WTC11 (cell line): ENCODE measurements at regions not wholly inside any gene's neighbourhood (a gene's known extent, or its start where the extent isn't known, plus 50 kb on each side); places are given as distances from the start of the nearest gene placed in this dataset.

Source experiments
- ATAC-seq: fragments of 200-7000 bp; cut with Tn5 transposase; 2 replicates; pipeline ENCODE4 v1.10.0; 2021; ENCODE audit warnings: mild to moderate bottlenecking, moderate library complexity
- CTCF ChIA-PET: fragments of 300-600 bp; sonication (Branson Sonifier 250); formaldehyde crosslinking; loops from one replicate; lab custom pipeline; 2021; ENCODE audit warnings: antibody characterized with exemption; lab: Charles Lee
- POLR2A ChIA-PET: fragments of 350-600 bp; sonication (Branson Sonifier 250); formaldehyde crosslinking; loops from one replicate; lab custom pipeline; 2021; ENCODE audit warnings: antibody characterized with exemption; lab: Charles Lee
- DNase-seq: peaks from one replicate; pipeline ENCODE4 v3.0.0; 2021; ENCODE audit warnings: low spot score
- H3K27ac Mint-ChIP-seq: 2 replicates; pipeline ENCODE4 v1.8.0; 2021; ENCODE audit warnings: mixed read lengths
- H3K27me3 Mint-ChIP-seq: 2 replicates; pipeline ENCODE4 v1.8.0; 2021; ENCODE audit warnings: low read depth, mild to moderate bottlenecking, moderate library complexity, mixed read lengths
- H3K36me3 Mint-ChIP-seq: 2 replicates; pipeline ENCODE4 v1.8.0; 2021; ENCODE audit warnings: mixed read lengths
- H3K4me1 Mint-ChIP-seq: 2 replicates; pipeline ENCODE4 v1.8.0; 2022; ENCODE audit warnings: mixed read lengths
- H3K4me3 Mint-ChIP-seq: 2 replicates; pipeline ENCODE4 v1.8.0; 2021; ENCODE audit warnings: mild to moderate bottlenecking, moderate library complexity, mixed read lengths
- H3K9me3 Mint-ChIP-seq: 2 replicates; pipeline ENCODE4 v1.8.0; 2021; ENCODE audit warnings: mixed read lengths
- ATF1 ChIP-seq: sonication (generic); formaldehyde crosslinking; IDR thresholded peaks from 2 replicates; pipeline ENCODE4 v1.8.1; 2023; ENCODE audit warnings: mild to moderate bottlenecking, moderate library complexity, missing genetic modification reagents
- CBFB ChIP-seq: sonication (generic); formaldehyde crosslinking; IDR thresholded peaks from 2 replicates; pipeline ENCODE4 v1.8.1; 2022; ENCODE audit warnings: mild to moderate bottlenecking, low read depth, missing genetic modification reagents
- CREM ChIP-seq: sonication (generic); formaldehyde crosslinking; IDR thresholded peaks from 2 replicates; pipeline ENCODE4 v1.8.1; 2022; ENCODE audit warnings: mild to moderate bottlenecking, missing genetic modification reagents, moderate library complexity
- E2F1 ChIP-seq: sonication (generic); formaldehyde crosslinking; IDR thresholded peaks from 2 replicates; pipeline ENCODE4 v1.8.0; 2022; ENCODE audit warnings: mild to moderate bottlenecking, missing genetic modification reagents
- KAT7 ChIP-seq: sonication (generic); formaldehyde crosslinking; IDR thresholded peaks from 2 replicates; pipeline ENCODE4 v1.8.1; 2023; ENCODE audit warnings: missing genetic modification reagents, mild to moderate bottlenecking, borderline replicate concordance
- MYBL2 ChIP-seq: sonication (generic); formaldehyde crosslinking; IDR thresholded peaks from 2 replicates; pipeline ENCODE4 v1.8.1; 2023; ENCODE audit warnings: mild to moderate bottlenecking, moderate library complexity, missing genetic modification reagents
- NR1H2 ChIP-seq: sonication (generic); formaldehyde crosslinking; IDR thresholded peaks from 2 replicates; pipeline ENCODE4 v1.9.0; 2021; ENCODE audit warnings: mild to moderate bottlenecking, moderate library complexity, missing genetic modification reagents
- NR2C2 ChIP-seq: sonication (generic); formaldehyde crosslinking; IDR thresholded peaks from 2 replicates; pipeline ENCODE4 v1.8.0; 2022; ENCODE audit warnings: mild to moderate bottlenecking, missing genetic modification reagents
- SMAD4 ChIP-seq: sonication (generic); formaldehyde crosslinking; IDR thresholded peaks from 2 replicates; pipeline ENCODE4 v1.8.0; 2022; ENCODE audit warnings: mild to moderate bottlenecking, missing genetic modification reagents
- TCF7 ChIP-seq: sonication (generic); formaldehyde crosslinking; IDR thresholded peaks from 2 replicates; pipeline ENCODE4 v1.8.0; 2022; ENCODE audit warnings: mild to moderate bottlenecking, low read depth, missing genetic modification reagents, moderate library complexity
- TP53 ChIP-seq: sonication (generic); formaldehyde crosslinking; IDR thresholded peaks from 2 replicates; pipeline ENCODE4 v1.8.1; 2023; ENCODE audit warnings: mild to moderate bottlenecking, missing genetic modification reagents
- ZNF425 ChIP-seq: fragments of 250-450 bp; sonication (Bioruptor Pico); conservative IDR thresholded peaks from 2 replicates; pipeline ENCODE4 v1.9.0; 2021; ENCODE audit warnings: mild to moderate bottlenecking
- TF ChIP-seq, protein P1 (sequence below): fragments of 250-450 bp; sonication (Bioruptor Pico); IDR thresholded peaks from 2 replicates; pipeline ENCODE4 v1.9.0; 2021; ENCODE audit warnings: mild to moderate bottlenecking
- TF ChIP-seq, protein P2 (sequence below): sonication (generic); formaldehyde crosslinking; IDR thresholded peaks from 2 replicates; pipeline ENCODE4 v1.8.1; 2022; ENCODE audit warnings: missing genetic modification reagents, borderline replicate concordance
- TF ChIP-seq, protein P3 (sequence below): fragments of 250-450 bp; sonication (Bioruptor Pico); IDR thresholded peaks from 2 replicates; pipeline ENCODE4 v1.8.0; 2021; ENCODE audit warnings: mild to moderate bottlenecking
- TF ChIP-seq, protein P4 (sequence below): sonication (generic); formaldehyde crosslinking; IDR thresholded peaks from 2 replicates; pipeline ENCODE4 v1.8.1; 2023; ENCODE audit warnings: mild to moderate bottlenecking, missing genetic modification reagents, borderline replicate concordance

GRCh38 chr1:243973169-243973568 is 77.9 kb upstream of the ZBTB18 start (continued):
- TF ChIP-seq, protein P1, sequence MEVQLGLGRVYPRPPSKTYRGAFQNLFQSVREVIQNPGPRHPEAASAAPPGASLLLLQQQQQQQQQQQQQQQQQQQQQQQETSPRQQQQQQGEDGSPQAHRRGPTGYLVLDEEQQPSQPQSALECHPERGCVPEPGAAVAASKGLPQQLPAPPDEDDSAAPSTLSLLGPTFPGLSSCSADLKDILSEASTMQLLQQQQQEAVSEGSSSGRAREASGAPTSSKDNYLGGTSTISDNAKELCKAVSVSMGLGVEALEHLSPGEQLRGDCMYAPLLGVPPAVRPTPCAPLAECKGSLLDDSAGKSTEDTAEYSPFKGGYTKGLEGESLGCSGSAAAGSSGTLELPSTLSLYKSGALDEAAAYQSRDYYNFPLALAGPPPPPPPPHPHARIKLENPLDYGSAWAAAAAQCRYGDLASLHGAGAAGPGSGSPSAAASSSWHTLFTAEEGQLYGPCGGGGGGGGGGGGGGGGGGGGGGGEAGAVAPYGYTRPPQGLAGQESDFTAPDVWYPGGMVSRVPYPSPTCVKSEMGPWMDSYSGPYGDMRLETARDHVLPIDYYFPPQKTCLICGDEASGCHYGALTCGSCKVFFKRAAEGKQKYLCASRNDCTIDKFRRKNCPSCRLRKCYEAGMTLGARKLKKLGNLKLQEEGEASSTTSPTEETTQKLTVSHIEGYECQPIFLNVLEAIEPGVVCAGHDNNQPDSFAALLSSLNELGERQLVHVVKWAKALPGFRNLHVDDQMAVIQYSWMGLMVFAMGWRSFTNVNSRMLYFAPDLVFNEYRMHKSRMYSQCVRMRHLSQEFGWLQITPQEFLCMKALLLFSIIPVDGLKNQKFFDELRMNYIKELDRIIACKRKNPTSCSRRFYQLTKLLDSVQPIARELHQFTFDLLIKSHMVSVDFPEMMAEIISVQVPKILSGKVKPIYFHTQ = no peak

GRCh38 chr1:243970077-243970476 is 81.0 kb upstream of the ZBTB18 start:
- TF ChIP-seq, protein P2, sequence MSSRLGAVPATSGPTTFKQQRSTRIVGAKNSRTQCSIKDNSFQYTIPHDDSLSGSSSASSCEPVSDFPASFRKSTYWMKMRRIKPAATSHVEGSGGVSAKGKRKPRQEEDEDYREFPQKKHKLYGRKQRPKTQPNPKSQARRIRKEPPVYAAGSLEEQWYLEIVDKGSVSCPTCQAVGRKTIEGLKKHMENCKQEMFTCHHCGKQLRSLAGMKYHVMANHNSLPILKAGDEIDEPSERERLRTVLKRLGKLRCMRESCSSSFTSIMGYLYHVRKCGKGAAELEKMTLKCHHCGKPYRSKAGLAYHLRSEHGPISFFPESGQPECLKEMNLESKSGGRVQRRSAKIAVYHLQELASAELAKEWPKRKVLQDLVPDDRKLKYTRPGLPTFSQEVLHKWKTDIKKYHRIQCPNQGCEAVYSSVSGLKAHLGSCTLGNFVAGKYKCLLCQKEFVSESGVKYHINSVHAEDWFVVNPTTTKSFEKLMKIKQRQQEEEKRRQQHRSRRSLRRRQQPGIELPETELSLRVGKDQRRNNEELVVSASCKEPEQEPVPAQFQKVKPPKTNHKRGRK (CRISPR knock-in tag) = no peak
- TF ChIP-seq ZNF425 (CRISPR knock-in tag) (no peak), E2F1 (no peak), SMAD4 (CRISPR knock-in tag) (no peak), KAT7 (no peak), NR2C2 (CRISPR knock-in tag) (no peak), NR1H2 (no peak), MYBL2 (CRISPR knock-in tag) (no peak), TCF7 (CRISPR knock-in tag) (no peak), CREM (CRISPR knock-in tag) (no peak)
- TF ChIP-seq, protein P3, sequence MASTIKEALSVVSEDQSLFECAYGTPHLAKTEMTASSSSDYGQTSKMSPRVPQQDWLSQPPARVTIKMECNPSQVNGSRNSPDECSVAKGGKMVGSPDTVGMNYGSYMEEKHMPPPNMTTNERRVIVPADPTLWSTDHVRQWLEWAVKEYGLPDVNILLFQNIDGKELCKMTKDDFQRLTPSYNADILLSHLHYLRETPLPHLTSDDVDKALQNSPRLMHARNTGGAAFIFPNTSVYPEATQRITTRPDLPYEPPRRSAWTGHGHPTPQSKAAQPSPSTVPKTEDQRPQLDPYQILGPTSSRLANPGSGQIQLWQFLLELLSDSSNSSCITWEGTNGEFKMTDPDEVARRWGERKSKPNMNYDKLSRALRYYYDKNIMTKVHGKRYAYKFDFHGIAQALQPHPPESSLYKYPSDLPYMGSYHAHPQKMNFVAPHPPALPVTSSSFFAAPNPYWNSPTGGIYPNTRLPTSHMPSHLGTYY (CRISPR knock-in tag) = no peak
- no peak overlapping the region for H3K27ac Mint-ChIP-seq
- no peaks in the 10 kb centered on the region for H3K36me3 Mint-ChIP-seq
- H3K9me3 Mint-ChIP-seq = no peaks in the 10 kb centered on the region
- H3K4me1 Mint-ChIP-seq = peaks cover 21% of the 10 kb centered on the region
- ATAC-seq (no peak), DNase-seq (no peak)
- ChIA-PET CTCF (no interaction called here), POLR2A (no interaction called here)
- H3K4me3 Mint-ChIP-seq = no peak overlapping the region
- H3K27me3 Mint-ChIP-seq = no peaks in the 10 kb centered on the region

GRCh38 chr1:243968413-243968812 is 82.7 kb upstream of the ZBTB18 start:
- no peak for ATAC-seq
- Mint-ChIP-seq H3K36me3 (no peaks in the 10 kb centered on the region), H3K27ac (no peak overlapping the region)
- CTCF ChIA-PET = no interaction called here
- TF ChIP-seq, protein P4, sequence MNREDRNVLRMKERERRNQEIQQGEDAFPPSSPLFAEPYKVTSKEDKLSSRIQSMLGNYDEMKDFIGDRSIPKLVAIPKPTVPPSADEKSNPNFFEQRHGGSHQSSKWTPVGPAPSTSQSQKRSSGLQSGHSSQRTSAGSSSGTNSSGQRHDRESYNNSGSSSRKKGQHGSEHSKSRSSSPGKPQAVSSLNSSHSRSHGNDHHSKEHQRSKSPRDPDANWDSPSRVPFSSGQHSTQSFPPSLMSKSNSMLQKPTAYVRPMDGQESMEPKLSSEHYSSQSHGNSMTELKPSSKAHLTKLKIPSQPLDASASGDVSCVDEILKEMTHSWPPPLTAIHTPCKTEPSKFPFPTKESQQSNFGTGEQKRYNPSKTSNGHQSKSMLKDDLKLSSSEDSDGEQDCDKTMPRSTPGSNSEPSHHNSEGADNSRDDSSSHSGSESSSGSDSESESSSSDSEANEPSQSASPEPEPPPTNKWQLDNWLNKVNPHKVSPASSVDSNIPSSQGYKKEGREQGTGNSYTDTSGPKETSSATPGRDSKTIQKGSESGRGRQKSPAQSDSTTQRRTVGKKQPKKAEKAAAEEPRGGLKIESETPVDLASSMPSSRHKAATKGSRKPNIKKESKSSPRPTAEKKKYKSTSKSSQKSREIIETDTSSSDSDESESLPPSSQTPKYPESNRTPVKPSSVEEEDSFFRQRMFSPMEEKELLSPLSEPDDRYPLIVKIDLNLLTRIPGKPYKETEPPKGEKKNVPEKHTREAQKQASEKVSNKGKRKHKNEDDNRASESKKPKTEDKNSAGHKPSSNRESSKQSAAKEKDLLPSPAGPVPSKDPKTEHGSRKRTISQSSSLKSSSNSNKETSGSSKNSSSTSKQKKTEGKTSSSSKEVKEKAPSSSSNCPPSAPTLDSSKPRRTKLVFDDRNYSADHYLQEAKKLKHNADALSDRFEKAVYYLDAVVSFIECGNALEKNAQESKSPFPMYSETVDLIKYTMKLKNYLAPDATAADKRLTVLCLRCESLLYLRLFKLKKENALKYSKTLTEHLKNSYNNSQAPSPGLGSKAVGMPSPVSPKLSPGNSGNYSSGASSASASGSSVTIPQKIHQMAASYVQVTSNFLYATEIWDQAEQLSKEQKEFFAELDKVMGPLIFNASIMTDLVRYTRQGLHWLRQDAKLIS (CRISPR knock-in tag) = no peak
- no peak for TF ChIP-seq TP53
- no peak for TF ChIP-seq ATF1 (CRISPR knock-in tag)
- TF ChIP-seq CBFB (CRISPR knock-in tag) = no peak
- TF ChIP-seq, all 79 proteins: peak for 0
- POLR2A ChIA-PET = no interaction called here
- Mint-ChIP-seq H3K4me3 (no peak overlapping the region), H3K27me3 (no peaks in the 10 kb centered on the region), H3K9me3 (no peaks in the 10 kb centered on the region), H3K4me1 (peaks cover 24% of the 10 kb centered on the region)
- no peak for DNase-seq
